ENCODE measurements at regions not wholly inside any gene's neighbourhood (a gene's known extent, or its start where the extent isn't known, plus 50 kb on each side); places are given as distances from the start of the nearest gene placed in this dataset.

DNA sequence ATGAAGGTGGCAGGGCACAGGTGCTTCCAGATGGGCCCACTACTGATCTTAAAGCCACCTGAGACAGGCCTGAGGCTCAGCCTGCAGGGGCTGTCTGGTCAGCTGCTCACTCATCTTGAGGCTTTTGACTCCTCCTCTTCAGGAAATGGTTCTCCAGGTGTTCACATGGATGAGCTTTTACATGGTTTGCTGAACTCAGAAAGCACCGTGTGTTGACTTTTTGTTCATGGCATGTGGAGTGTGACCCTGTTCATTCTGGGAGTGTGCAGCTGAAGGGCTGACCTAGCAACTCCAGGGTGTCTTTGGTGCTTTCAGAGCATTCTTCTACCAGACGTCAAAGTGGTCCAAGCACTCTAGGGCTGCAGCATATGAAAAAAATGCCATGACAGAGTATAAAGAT lies 111.1 kb downstream of the CCNG2 start:
- no peak for TF ChIP-seq EZH2 (IDR thresholded peaks at IDR 0.05; ENCODE audit: low read length)
- TF ChIP-seq, protein P1, sequence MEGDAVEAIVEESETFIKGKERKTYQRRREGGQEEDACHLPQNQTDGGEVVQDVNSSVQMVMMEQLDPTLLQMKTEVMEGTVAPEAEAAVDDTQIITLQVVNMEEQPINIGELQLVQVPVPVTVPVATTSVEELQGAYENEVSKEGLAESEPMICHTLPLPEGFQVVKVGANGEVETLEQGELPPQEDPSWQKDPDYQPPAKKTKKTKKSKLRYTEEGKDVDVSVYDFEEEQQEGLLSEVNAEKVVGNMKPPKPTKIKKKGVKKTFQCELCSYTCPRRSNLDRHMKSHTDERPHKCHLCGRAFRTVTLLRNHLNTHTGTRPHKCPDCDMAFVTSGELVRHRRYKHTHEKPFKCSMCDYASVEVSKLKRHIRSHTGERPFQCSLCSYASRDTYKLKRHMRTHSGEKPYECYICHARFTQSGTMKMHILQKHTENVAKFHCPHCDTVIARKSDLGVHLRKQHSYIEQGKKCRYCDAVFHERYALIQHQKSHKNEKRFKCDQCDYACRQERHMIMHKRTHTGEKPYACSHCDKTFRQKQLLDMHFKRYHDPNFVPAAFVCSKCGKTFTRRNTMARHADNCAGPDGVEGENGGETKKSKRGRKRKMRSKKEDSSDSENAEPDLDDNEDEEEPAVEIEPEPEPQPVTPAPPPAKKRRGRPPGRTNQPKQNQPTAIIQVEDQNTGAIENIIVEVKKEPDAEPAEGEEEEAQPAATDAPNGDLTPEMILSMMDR (optimal IDR thresholded peaks at IDR 0.05 in 1 of 3, IDR thresholded peaks at IDR 0.05 in 1 of 3, conservative IDR thresholded peaks at IDR 0.05 in 1 of 3; ENCODE audit: extremely low read depth in 1 of 3, insufficient read depth in 2 of 3, low read length in 3 of 3) = no peak
